HEK293 (cell line): ENCODE measurements at regions not wholly inside any gene's neighbourhood (a gene's known extent, or its start where the extent isn't known, plus 50 kb on each side); places are given as distances from the start of the nearest gene placed in this dataset.
"Not testable (repeated sequence)": the region's sequence is repeated elsewhere in the genome, so short reads cannot be mapped to it uniquely, and the experiment has no call there.

Experiments used
- CTCF ChIA-PET: fragments of 350-600 bp; formaldehyde crosslinking; extraction: SDS; loops from one replicate; lab custom pipeline; 2021; ENCODE audit warnings: antibody characterized with exemption; lab: Yijun Ruan, JAX
- POLR2A ChIA-PET: fragments of 300-600 bp; formaldehyde crosslinking; extraction: SDS; loops from one replicate; lab custom pipeline; 2020; ENCODE audit warnings: antibody characterized with exemption, inconsistent platforms; lab: Yijun Ruan, JAX
- H3K27ac ChIP-seq: fragments of 200-500 bp; sonication (Bioruptor generic); 2 replicates; pipeline ENCODE4 v1.5.1; 2014; ENCODE audit warnings: low read depth, low read length, control low read depth, inconsistent platforms; ENCODE audit errors: extremely low read depth
- H3K36me3 ChIP-seq, 2 experiments: fragments of 200-500 bp in 1 of 2; sonication (Bioruptor generic) in 1 of 2; 1 replicate in 1 of 2; 2 replicates in 1 of 2; pipeline ENCODE4 v1.5.1; 2014 to 2017; ENCODE audit warnings: inconsistent platforms in 2 of 2, low read length in 2 of 2; ENCODE audit not compliant: control insufficient read depth in 2 of 2, insufficient read depth in 1 of 2
- H3K4me1 ChIP-seq: fragments of 200-500 bp; sonication (Bioruptor generic); 2 replicates; pipeline ENCODE4 v1.5.1; 2014; ENCODE audit warnings: mild to moderate bottlenecking, low read length, inconsistent platforms; ENCODE audit not compliant: control insufficient read depth, insufficient read depth
- H3K4me3 ChIP-seq: 2 replicates; pipeline ENCODE4 v1.5.1; 2011; ENCODE audit warnings: low read depth, mild to moderate bottlenecking, control low read depth, low read length, moderate library complexity
- H3K9me3 ChIP-seq: fragments of 200-500 bp; sonication (Bioruptor generic); 2 replicates; pipeline ENCODE4 v1.5.1; 2014; ENCODE audit warnings: low read depth, low read length, inconsistent platforms; ENCODE audit not compliant: control insufficient read depth, insufficient read depth
- KLF10 ChIP-seq: fragments of 450-650 bp; IDR thresholded peaks from 2 replicates; pipeline ENCODE4 v1.5.1; 2018; ENCODE audit warnings: missing biosample characterization, mild to moderate bottlenecking, missing genetic modification characterization
- ZBTB6 ChIP-seq: fragments of 450-650 bp; formaldehyde crosslinking; IDR thresholded peaks from 2 replicates; pipeline ENCODE4 v1.5.1; 2017; ENCODE audit warnings: missing biosample characterization, missing genetic modification characterization
- ZFP37 ChIP-seq: fragments of 450-650 bp; formaldehyde crosslinking; IDR thresholded peaks from 2 replicates; pipeline ENCODE4 v1.5.1; 2016; ENCODE audit warnings: missing biosample characterization, missing genetic modification characterization
- ZNF114 ChIP-seq: fragments of 450-650 bp; formaldehyde crosslinking; IDR thresholded peaks from 2 replicates; pipeline ENCODE4 v1.5.0; 2017; ENCODE audit warnings: missing biosample characterization, missing genetic modification characterization
- ZNF146 ChIP-seq: fragments of 450-650 bp; formaldehyde crosslinking; IDR thresholded peaks from 2 replicates; pipeline ENCODE4 v1.5.1; 2016; ENCODE audit warnings: missing biosample characterization, missing genetic modification characterization
- ZNF2 ChIP-seq: fragments of 450-650 bp; formaldehyde crosslinking; IDR thresholded peaks from 2 replicates; pipeline ENCODE4 v1.5.1; 2016; ENCODE audit warnings: missing biosample characterization, missing genetic modification characterization
- ZNF302 ChIP-seq: fragments of 450-650 bp; formaldehyde crosslinking; IDR thresholded peaks from 2 replicates; pipeline ENCODE4 v1.5.1; 2016; ENCODE audit warnings: missing biosample characterization, missing genetic modification characterization, low read depth
- ZNF335 ChIP-seq: fragments of 450-650 bp; formaldehyde crosslinking; conservative IDR thresholded peaks from 2 replicates; pipeline ENCODE4 v1.5.1; 2016; ENCODE audit warnings: missing biosample characterization, missing genetic modification characterization
- ZNF513 ChIP-seq: fragments of 450-650 bp; IDR thresholded peaks from 2 replicates; pipeline ENCODE4 v1.5.1; 2018; ENCODE audit warnings: missing biosample characterization, missing genetic modification characterization
- ZNF747 ChIP-seq: fragments of 450-650 bp; formaldehyde crosslinking; IDR thresholded peaks from 2 replicates; pipeline ENCODE4 v1.5.1; 2016; ENCODE audit warnings: missing biosample characterization, missing genetic modification characterization
- ZNF776 ChIP-seq: fragments of 450-650 bp; formaldehyde crosslinking; IDR thresholded peaks from 2 replicates; pipeline ENCODE4 v1.5.0; 2017; ENCODE audit warnings: missing biosample characterization, missing genetic modification characterization, borderline replicate concordance
- ZNF777 ChIP-seq: fragments of 450-650 bp; formaldehyde crosslinking; IDR thresholded peaks from 2 replicates; pipeline ENCODE4 v1.5.1; 2017; ENCODE audit warnings: missing biosample characterization, missing genetic modification characterization, borderline replicate concordance
- ZNF830 ChIP-seq: fragments of 450-650 bp; IDR thresholded peaks from 2 replicates; pipeline ENCODE4 v1.5.0; 2018; ENCODE audit warnings: missing biosample characterization, missing genetic modification characterization, low read depth, mild to moderate bottlenecking, moderate library complexity
- TF ChIP-seq, protein P1 (sequence below): fragments of 450-650 bp; formaldehyde crosslinking; IDR thresholded peaks from 2 replicates; pipeline ENCODE4 v1.5.1; 2016; ENCODE audit warnings: missing biosample characterization, missing genetic modification characterization
- TF ChIP-seq, protein P2 (sequence below): fragments of 450-650 bp; formaldehyde crosslinking; IDR thresholded peaks from 2 replicates; pipeline ENCODE4 v1.5.1; 2016; ENCODE audit warnings: missing biosample characterization, missing genetic modification characterization
- TF ChIP-seq, protein P3 (sequence below): fragments of 450-650 bp; formaldehyde crosslinking; conservative IDR thresholded peaks from 2 replicates; pipeline ENCODE4 v1.5.1; 2016; ENCODE audit warnings: low read depth, missing biosample characterization, missing genetic modification characterization
- TF ChIP-seq, protein P4 (sequence below): fragments of 450-650 bp; formaldehyde crosslinking; IDR thresholded peaks from 2 replicates; pipeline ENCODE4 v1.5.1; 2016; ENCODE audit warnings: missing biosample characterization, missing genetic modification characterization

DNA sequence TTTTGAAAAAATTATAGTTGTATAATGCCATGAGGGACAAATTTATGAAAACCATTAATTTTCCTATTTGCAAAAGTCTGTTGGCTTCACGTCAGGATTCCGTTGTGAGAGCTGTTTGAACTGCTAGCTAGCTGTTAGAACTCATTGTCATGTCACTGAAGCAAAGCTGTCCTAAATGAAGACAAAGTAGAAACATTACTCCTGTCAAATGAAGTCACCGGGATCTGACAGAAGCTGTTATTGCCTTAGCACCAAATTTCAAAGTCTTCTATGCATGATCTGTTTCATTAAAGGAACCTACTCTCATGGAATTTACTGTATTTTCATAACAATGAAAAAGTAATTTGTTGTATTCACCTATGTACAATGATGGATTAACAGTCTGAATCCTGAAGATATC, 479.8 kb downstream of the PLOD2 start:
- H3K4me1 ChIP-seq = no peaks in the 10 kb centered on the region
- H3K9me3 ChIP-seq = no peaks in the 10 kb centered on the region
- ChIA-PET CTCF (interaction anchor here (0.5 to 0.6 kb wide), 2 partner anchors 161 to 316 kb away, joined by 3 read pairs; no protein-coding TSS in a partner anchor), POLR2A (no interaction called here)
- no peak overlapping the region for H3K4me3 ChIP-seq
- TF ChIP-seq ZNF302 (tag by site-specific recombination) = no peak
- TF ChIP-seq, protein P1, sequence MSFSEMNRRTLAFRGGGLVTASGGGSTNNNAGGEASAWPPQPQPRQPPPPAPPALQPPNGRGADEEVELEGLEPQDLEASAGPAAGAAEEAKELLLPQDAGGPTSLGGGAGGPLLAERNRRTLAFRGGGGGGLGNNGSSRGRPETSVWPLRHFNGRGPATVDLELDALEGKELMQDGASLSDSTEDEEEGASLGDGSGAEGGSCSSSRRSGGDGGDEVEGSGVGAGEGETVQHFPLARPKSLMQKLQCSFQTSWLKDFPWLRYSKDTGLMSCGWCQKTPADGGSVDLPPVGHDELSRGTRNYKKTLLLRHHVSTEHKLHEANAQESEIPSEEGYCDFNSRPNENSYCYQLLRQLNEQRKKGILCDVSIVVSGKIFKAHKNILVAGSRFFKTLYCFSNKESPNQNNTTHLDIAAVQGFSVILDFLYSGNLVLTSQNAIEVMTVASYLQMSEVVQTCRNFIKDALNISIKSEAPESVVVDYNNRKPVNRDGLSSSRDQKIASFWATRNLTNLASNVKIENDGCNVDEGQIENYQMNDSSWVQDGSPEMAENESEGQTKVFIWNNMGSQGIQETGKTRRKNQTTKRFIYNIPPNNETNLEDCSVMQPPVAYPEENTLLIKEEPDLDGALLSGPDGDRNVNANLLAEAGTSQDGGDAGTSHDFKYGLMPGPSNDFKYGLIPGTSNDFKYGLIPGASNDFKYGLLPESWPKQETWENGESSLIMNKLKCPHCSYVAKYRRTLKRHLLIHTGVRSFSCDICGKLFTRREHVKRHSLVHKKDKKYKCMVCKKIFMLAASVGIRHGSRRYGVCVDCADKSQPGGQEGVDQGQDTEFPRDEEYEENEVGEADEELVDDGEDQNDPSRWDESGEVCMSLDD = no peak
- TF ChIP-seq, protein P2, sequence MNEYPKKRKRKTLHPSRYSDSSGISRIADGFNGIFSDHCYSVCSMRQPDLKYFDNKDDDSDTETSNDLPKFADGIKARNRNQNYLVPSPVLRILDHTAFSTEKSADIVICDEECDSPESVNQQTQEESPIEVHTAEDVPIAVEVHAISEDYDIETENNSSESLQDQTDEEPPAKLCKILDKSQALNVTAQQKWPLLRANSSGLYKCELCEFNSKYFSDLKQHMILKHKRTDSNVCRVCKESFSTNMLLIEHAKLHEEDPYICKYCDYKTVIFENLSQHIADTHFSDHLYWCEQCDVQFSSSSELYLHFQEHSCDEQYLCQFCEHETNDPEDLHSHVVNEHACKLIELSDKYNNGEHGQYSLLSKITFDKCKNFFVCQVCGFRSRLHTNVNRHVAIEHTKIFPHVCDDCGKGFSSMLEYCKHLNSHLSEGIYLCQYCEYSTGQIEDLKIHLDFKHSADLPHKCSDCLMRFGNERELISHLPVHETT (tag by site-specific recombination) = no peak
- TF ChIP-seq KLF10 (tag by site-specific recombination) = no peak
- TF ChIP-seq ZNF146 (tag by site-specific recombination) = no peak
- TF ChIP-seq ZFP37 (tag by site-specific recombination) = no peak
- no peak for TF ChIP-seq ZNF776 (tag by site-specific recombination)
- TF ChIP-seq ZNF114 (tag by site-specific recombination) = no peak
- TF ChIP-seq ZNF777 (tag by site-specific recombination) = no peak
- TF ChIP-seq, protein P3, sequence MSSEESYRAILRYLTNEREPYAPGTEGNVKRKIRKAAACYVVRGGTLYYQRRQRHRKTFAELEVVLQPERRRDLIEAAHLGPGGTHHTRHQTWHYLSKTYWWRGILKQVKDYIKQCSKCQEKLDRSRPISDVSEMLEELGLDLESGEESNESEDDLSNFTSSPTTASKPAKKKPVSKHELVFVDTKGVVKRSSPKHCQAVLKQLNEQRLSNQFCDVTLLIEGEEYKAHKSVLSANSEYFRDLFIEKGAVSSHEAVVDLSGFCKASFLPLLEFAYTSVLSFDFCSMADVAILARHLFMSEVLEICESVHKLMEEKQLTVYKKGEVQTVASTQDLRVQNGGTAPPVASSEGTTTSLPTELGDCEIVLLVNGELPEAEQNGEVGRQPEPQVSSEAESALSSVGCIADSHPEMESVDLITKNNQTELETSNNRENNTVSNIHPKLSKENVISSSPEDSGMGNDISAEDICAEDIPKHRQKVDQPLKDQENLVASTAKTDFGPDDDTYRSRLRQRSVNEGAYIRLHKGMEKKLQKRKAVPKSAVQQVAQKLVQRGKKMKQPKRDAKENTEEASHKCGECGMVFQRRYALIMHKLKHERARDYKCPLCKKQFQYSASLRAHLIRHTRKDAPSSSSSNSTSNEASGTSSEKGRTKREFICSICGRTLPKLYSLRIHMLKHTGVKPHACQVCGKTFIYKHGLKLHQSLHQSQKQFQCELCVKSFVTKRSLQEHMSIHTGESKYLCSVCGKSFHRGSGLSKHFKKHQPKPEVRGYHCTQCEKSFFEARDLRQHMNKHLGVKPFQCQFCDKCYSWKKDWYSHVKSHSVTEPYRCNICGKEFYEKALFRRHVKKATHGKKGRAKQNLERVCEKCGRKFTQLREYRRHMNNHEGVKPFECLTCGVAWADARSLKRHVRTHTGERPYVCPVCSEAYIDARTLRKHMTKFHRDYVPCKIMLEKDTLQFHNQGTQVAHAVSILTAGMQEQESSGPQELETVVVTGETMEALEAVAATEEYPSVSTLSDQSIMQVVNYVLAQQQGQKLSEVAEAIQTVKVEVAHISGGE (tag by site-specific recombination) = no peak
- no peak for TF ChIP-seq ZNF747
- H3K27ac ChIP-seq = no peak overlapping the region
- no peaks in the 10 kb centered on the region for H3K36me3 ChIP-seq

- CTCF ChIA-PET, POLR2A ChIA-PET: not testable (repeated sequence)
These were observed 473.0 kb downstream of the PLOD2 start for GRCh38 chr3:145687978-145688377.

DNA sequence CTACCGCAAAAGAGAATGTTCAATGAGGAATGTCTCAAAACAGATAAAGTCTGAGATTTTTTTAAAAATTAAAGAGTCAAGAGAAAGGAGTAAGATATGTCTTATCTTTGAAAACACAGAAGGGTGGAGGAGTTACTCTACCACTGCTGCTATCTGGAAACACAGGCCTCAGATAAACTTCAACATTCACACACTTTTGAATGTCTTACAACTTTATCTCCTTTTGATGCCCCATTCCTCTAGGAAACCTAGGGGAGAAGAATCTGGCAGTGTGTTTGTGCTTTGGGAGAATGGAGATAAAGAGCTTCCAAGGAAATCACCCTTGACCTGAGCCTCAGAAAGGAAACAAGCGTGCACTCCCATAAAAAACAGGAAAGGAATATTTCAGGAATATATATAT, 468.2 kb downstream of the PLOD2 start:
- H3K36me3 ChIP-seq = no peaks in the 10 kb centered on the region
- no peaks in the 10 kb centered on the region for H3K9me3 ChIP-seq
- H3K4me3 ChIP-seq = no peak overlapping the region
- POLR2A ChIA-PET = no interaction called here
- no peaks in the 10 kb centered on the region for H3K4me1 ChIP-seq
- CTCF ChIA-PET = interaction anchor here (0.6 kb wide), 2 partner anchors 213 to 491 kb away, joined by 3 to 5 read pairs; no protein-coding TSS in a partner anchor
- no peak overlapping the region for H3K27ac ChIP-seq
- no peak for TF ChIP-seq ZNF335
- no peak for TF ChIP-seq ZNF2 (tag by site-specific recombination)
- TF ChIP-seq ZNF513 (tag by site-specific recombination) = no peak
- TF ChIP-seq, protein P3 (tag by site-specific recombination) = no peak
- TF ChIP-seq ZBTB6 (tag by site-specific recombination) = no peak
- no peak for TF ChIP-seq ZNF830
- TF ChIP-seq, protein P4, sequence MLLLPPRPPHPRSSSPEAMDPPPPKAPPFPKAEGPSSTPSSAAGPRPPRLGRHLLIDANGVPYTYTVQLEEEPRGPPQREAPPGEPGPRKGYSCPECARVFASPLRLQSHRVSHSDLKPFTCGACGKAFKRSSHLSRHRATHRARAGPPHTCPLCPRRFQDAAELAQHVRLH (tag by site-specific recombination) = no peak

More at GRCh38 chr3:145687978-145688377, 473.0 kb downstream of the PLOD2 start:
- not testable (repeated sequence) for H3K4me3 ChIP-seq, H3K4me1 ChIP-seq, H3K36me3 ChIP-seq, H3K27ac ChIP-seq, H3K9me3 ChIP-seq
